Neural cell (in vitro differentiated cells): ENCODE measurements at regions not wholly inside any gene's neighbourhood (a gene's known extent, or its start where the extent isn't known, plus 50 kb on each side); places are given as distances from the start of the nearest gene placed in this dataset.

Source experiments
- EP300 ChIP-seq: fragments of 450-650 bp; conservative IDR thresholded peaks from 2 replicates; pipeline ENCODE4 v1.6.1; 2014; ENCODE audit warnings: antibody characterized with exemption, mild to moderate bottlenecking, moderate library complexity; ENCODE audit not compliant: poor library complexity, severe bottlenecking
- EZH2 ChIP-seq: fragments of 200-600, 300-800 bp; shearing (Covaris generic), sonication (generic); IDR thresholded peaks from 2 replicates; pipeline ENCODE4 v1.6.1; 2014; ENCODE audit warnings: antibody characterized with exemption, low read length, borderline replicate concordance, mild to moderate bottlenecking; ENCODE audit not compliant: insufficient read depth, poor library complexity, severe bottlenecking
- MXI1 ChIP-seq: fragments of 450-650 bp; conservative IDR thresholded peaks from 2 replicates; pipeline ENCODE4 v1.6.1; 2014; ENCODE audit warnings: antibody characterized with exemption, mild to moderate bottlenecking; ENCODE audit not compliant: poor library complexity, severe bottlenecking
- POLR2AphosphoS5 ChIP-seq: IDR thresholded peaks from 2 replicates; pipeline ENCODE4 v1.6.1; 2012
- RAD21 ChIP-seq: fragments of 450-650 bp; conservative IDR thresholded peaks from 2 replicates; pipeline ENCODE4 v1.6.1; 2014; ENCODE audit warnings: antibody characterized with exemption, mild to moderate bottlenecking, moderate library complexity
- REST ChIP-seq: IDR thresholded peaks from 2 replicates; pipeline ENCODE4 v1.6.1; 2012; ENCODE audit warnings: borderline replicate concordance
- SMC3 ChIP-seq: fragments of 450-650 bp; conservative IDR thresholded peaks from 2 replicates; pipeline ENCODE4 v1.6.1; 2014; ENCODE audit warnings: antibody characterized with exemption, mild to moderate bottlenecking, moderate library complexity; ENCODE audit not compliant: poor library complexity
- TAF1 ChIP-seq: IDR thresholded peaks from 2 replicates; pipeline ENCODE4 v1.6.1; 2012; ENCODE audit warnings: low read depth
- TF ChIP-seq, protein P1 (sequence below): fragments of 450-650 bp; IDR thresholded peaks from 2 replicates; pipeline ENCODE4 v1.5.1; 2014; ENCODE audit warnings: antibody characterized with exemption, mild to moderate bottlenecking, moderate library complexity; ENCODE audit not compliant: poor library complexity, severe bottlenecking

- TF ChIP-seq, protein P1, sequence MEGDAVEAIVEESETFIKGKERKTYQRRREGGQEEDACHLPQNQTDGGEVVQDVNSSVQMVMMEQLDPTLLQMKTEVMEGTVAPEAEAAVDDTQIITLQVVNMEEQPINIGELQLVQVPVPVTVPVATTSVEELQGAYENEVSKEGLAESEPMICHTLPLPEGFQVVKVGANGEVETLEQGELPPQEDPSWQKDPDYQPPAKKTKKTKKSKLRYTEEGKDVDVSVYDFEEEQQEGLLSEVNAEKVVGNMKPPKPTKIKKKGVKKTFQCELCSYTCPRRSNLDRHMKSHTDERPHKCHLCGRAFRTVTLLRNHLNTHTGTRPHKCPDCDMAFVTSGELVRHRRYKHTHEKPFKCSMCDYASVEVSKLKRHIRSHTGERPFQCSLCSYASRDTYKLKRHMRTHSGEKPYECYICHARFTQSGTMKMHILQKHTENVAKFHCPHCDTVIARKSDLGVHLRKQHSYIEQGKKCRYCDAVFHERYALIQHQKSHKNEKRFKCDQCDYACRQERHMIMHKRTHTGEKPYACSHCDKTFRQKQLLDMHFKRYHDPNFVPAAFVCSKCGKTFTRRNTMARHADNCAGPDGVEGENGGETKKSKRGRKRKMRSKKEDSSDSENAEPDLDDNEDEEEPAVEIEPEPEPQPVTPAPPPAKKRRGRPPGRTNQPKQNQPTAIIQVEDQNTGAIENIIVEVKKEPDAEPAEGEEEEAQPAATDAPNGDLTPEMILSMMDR: no peak
- TF ChIP-seq TAF1 (no peak), SMC3 (no peak), EP300 (no peak), EZH2 (no peak), RAD21 (no peak), REST (no peak), POLR2AphosphoS5 (no peak), MXI1 (no peak)
These were observed 337.3 kb upstream of the ZNF32 start for GRCh38 chr10:43985941-43986340.
